ENCODE measurements at regions not wholly inside any gene's neighbourhood (a gene's known extent, or its start where the extent isn't known, plus 50 kb on each side); places are given as distances from the start of the nearest gene placed in this dataset.
"Not testable (repeated sequence)": the region's sequence is repeated elsewhere in the genome, so short reads cannot be mapped to it uniquely, and the experiment has no call there.

DNA sequence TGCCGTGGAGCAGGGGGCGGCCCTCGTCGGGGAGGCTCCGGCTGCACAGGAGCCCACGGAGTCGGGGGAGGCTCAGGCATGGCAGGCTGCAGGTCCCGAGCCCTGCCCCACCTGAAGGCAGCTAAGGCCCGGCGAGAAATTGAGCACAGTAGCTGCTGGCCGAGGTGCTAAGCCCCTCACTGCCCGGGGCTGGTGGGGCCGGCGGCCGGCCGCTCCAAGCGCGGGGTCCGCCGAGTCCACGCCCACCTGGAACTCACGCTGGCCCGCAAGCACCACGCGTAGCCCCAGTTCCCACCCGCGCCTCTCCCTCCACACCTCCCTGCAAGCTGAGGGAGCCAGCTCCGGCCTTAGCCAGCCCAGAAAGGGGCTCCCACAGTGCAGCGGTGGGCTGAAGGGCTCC lies 589.4 kb downstream of the PPP4R3C start:
- no peak for DNase-seq (ENCODE audit: low read depth)

DNA sequence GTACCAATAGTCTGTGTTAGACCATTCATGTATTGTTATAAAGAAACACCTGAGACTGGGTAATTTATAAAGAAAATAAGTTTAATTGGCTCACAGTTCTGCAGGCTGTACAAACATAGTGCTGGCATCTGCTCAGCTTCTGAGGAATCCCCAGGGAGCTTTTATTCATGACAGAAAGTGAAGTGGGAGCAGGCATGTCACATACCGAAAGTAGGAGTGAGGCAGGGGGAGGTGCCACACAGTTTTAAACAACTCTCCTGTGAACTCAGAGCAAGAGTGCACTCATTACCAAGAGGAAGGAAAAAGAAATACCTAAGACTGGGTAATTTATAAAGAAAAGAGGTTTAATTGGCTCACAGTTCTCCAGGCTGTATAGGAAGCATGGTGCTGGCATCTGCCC lies 591.2 kb downstream of the PPP4R3C start:
- no peak for DNase-seq (ENCODE audit: low read depth)

DNA sequence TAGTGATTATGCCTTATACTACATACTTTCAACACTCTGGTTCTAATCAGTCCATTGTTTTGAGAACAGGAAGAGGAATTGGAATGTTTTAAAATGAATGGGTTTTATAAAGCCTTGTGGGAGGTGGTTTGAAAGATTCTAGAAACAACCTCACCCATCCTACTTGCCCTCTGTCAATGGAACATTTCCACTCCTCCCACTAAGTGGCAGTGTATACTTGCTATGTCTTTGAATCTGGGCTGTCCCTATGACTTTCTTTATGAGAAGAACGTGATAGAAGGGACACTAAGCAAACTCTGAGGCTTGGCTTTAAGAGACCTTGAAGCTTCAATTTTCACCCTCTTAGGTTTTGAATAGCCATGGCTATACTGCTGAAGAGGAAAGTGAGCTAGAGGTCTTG lies 611.2 kb downstream of the PPP4R3C start:
- peak; percentile 12 for DNase-seq (ENCODE audit: low read depth)

DNA sequence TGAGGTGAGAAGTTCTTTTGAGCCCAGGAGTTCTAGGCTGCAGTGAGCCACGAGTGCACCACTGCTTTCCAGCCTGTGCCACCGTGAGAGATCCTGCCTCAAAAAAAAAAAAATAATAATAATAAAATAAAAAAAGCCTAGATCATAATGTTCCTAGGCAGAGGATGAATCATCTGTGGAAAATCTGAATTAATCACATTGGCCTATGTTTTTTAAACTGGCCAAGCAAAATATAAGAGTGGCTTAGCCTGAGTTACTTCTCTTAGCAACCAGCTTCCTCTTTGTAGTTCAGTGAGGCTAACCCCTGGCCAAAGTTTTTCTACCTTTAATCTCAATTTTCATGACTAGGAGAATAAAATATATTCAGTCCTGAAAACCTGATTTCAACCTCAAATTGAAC lies 614.6 kb downstream of the PPP4R3C start:
- peak; percentile 38 for DNase-seq (ENCODE audit: low read depth)

DNA sequence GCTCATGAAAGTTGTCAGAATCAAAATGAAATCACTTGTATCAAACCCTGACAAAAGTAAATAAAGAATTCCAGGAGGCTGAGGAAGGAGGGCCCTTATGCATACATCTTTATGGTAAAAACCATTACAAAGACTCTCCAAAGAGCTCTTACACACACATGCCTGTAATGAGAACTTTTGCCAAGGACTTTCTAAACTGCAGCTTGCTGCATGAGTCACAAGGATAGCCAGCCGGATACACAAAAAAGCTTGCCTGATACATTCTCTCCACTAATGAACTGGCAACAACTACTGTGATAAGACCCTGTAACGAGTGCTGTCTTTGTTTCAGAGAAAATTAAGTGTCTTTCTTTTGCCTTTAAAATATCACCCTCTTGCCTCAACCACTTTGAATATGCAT lies 618.1 kb downstream of the PPP4R3C start:
- peak; percentile 38 for DNase-seq (ENCODE audit: low read depth)

DNA sequence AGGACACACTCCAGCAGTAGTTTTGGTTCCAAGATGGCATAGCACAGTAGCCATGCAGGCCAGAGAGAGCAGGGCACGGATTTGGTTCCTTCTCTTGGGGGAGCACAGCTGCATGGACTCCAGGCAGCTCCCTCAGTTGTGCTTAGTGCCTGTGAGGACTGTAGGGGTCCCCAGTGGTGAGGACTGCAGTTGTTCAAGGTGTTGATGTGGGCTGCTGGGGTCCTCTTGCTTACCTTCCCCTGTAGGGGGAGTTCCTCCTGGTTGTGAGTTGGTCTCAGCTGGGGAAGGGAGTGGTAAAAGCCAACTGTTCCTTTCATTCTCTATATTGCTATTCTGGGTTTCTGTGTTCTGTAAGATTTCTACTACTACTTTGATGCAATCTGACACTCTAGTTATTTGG lies 606.5 kb downstream of the MAGEB5 start:
- DNase-seq (ENCODE audit: low read depth) = no peak

DNA sequence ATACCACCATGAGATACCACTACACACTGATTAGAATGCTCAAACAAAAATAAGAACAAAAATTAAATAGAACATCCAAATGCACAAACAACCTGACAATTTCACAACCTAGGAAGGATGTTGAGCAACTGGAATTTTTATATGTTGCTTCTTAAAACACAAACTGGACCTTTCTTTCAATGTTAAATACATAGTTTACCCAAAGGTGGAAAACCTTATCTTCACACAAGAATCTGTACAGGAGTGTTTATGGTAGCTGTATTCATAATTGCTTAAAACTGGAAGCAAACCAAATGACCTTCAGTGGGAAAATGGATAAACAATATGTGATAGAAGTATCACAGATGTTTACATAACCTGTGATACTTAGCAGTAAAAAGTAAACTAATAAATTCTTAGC lies 573.8 kb downstream of the MAGEB5 start:
- no peak for DNase-seq (ENCODE audit: low read depth)

DNA sequence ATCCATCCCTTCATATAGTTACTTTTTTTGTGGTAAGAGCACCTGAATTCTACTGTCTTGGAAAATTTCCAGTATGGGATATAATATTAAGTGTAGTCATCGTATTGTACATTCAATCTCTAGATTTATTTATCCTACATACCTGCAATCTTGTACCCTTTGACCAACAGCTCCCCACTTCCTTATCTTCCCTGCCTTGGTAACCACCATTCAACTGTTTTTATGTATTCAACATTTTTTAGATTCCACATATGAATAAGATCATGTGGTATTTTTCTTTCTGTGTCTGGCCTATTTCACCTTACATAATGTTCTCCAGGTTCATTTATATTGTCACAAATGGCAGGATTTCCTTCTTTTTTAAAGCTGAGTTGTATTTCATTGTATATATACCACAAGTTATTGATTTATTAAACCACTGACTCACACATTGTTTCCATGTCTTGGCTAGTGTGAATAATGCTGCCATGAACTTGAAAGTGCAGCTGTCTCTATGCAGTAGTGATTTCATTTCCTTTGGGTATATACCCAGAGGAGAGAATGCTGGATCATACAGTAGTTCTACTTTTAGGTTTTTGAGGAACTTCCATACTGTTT lies 572.5 kb downstream of the MAGEB5 start:
- no peak for DNase-seq (ENCODE audit: low read depth)

DNA sequence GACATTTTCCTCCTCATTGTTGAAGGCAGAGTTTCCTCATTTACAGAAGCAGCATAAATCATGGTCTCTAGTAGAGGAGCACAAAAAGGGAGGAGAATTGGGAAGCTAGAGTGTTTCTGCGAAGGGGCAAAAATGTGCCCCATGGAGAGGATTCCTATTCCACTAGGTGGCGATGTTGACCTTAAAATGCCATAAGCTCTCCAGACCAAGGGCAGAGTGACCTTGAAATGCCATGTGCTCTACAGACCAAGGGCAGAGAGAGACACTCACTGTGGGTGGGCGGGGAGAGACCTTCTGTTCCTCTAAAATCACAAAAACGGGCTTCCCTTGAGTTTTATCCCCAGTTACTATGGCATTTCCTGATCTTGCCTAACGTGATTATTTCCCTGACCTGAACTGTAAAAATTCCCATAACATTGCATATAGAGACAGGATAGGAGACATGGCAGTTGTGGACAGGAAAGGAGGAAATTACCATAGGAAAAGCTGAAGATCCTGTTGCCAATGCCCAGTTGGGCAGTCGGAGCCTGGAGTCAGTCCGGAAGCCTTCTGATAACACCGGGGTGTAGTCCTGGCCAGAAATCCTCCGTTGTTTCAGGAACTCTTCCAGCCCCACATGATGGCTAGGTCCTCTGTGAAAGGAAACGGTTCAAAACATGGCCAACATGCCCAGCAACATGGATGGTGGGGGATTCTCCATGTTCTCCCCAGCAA lies 567.7 kb downstream of the MAGEB5 start:
- DNase-seq (ENCODE audit: low read depth) = peak; percentile 9

DNA sequence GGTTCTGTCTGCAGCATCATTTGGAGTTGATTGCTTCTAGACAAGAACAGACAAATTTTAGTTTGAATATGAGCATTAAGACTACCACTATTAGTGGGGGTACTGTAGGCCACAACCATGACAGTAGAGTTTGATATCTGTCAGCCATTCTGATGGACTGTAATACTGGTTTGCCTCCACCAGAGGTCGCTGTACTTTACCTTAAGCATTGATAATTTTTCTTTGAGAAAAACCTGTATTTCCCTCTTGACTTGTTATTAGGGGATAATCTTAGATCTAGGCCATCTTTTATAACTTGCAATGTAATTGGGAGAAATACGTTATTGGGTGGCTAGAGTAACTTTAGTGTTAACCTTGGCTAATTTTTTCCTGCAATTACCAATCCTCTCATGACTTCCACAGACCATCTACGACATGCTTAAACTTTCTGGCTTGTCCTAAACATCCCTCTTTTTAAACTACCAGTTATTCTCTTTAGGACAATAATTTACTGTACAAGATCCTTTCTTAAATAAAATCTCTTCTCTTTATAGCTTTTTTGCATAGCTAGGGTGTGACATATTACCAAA lies 562.4 kb downstream of the MAGEB5 start:
- DNase-seq (ENCODE audit: low read depth) = no peak

DNA sequence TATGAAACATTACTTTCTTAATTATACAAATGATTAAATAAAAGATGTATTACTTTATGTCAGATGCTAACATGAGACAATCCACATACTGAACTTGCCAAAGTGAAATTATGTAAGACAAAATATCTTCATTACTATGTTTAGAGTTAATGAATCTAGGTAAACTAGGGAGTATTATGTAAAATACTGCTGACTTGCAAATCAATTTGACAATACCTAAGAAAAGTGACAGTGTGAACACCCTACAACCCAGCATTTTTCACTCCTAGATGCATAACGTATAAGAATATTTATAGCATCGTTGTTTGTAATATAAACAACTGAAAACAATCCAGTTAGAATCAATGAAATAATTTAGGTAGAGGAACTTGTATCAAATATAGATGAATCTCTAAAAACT lies 546.3 kb downstream of the MAGEB5 start:
- no peak for DNase-seq (ENCODE audit: low read depth)

DNA sequence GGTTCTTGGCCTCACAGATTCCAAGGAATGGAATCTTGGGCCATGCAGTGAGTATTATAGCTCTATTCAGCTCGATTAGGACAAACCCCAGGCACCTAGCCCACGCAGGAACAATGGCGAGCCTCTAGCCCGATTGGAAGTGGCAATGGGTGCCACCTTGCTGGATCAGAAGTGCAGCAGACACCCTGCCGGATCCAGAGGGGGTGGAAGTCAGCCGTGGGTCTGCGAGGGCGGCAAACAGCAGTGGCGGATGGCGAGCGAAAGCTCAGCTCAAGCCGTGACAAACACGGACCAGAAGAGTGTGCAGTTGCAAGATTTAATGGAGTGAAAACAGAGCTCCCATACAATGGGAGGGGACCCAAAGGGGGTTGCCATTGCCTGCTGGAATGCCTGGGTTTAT lies 539.8 kb downstream of the MAGEB5 start:
- DNase-seq (ENCODE audit: low read depth) = not testable (repeated sequence)

DNA sequence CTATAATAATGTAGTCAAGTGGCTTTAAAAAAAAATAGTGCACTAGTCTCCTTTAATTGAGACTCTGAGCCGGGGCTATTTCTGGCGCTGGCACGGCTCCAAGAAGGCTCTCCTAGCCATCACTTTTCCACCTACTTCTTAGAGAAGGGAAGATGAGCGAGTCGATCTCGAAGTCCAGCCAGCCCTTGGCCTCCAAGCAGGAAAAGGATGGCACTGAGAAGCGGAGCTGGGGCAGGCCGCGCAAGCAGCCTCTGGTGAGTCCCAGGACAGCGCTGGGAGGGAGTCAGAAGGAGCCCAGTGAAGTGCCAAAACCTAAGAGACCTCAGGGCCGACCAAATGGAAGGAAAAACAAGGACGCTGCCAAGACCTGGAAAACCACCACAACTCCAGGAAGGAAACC lies 531.9 kb downstream of the MAGEB5 start:
- DNase-seq (ENCODE audit: low read depth) = no peak

DNA sequence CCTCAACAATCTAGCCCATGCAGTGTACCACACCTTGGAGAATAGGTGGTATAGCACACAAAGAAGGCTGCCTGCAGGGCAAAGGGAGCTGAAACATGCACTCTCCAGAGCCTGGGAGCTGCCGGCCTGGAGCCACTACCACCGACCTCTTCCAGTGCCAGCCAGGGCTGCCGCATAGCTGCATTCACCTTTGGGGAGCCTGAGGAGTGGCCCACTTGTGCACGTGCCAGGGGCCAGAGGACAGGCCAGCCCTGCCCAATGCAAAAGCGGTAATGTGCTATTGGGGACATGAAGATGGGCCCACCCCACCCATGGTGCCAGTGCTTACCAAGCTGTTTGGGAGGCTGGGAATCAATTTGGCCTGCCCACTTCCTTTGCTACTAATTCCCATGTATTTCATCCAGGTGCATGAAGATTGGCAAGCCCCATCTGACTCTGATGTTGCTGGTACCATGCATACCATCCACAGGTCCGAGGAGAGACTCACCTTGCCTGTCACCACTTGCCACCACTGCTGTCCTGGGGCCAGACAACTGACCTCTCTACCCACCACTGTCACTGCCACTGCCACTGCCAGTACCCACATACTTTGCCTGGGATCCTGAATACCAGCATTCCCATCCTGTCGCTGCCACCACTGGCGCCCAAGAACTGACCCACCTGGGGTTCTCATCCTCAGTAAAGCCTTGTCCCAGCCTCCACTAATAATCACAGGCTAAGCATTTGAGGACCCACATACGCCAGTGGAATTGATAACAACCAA lies 506.9 kb downstream of the MAGEB5 start:
- no peak for DNase-seq (ENCODE audit: low read depth)

DNA sequence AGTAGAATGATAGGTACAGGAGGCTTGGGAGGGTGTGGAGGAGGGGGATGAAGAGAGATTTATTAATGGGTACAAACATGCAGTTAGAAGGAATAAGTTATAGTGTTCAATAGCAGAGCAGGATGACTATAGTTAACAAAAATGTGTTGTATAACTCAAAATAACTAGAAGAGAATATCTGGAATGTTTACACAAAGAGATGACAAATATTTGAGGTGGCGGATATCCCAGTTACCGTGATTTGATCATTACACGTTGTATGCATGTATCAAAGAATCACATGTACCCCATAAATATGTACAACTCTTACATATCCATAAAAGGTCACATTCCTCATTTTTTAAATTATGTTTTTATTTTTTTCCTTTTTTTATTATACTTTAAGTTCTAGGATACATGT lies 456.6 kb downstream of the MAGEB5 start:
- DNase-seq (ENCODE audit: low read depth) = no peak

DNA sequence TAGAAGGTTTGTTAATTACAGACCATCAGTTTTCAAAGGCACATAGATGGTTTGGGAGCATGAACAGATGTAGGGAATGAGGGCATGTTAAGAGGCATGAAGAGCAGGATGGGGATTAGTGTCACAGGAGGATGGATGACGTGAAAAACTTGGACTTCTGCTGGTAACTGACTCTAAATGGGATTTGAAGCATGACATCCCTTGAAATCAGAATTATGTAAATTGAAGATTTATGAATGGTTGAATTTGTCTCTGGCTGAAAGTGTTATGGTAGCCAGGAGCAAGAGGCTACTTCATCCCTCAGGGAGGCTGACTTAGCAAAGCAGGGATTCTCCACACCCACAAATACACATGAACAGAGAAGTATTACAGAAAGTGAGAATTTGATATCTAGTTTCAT lies 454.6 kb downstream of the MAGEB5 start:
- no peak for DNase-seq (ENCODE audit: low read depth)

DNA sequence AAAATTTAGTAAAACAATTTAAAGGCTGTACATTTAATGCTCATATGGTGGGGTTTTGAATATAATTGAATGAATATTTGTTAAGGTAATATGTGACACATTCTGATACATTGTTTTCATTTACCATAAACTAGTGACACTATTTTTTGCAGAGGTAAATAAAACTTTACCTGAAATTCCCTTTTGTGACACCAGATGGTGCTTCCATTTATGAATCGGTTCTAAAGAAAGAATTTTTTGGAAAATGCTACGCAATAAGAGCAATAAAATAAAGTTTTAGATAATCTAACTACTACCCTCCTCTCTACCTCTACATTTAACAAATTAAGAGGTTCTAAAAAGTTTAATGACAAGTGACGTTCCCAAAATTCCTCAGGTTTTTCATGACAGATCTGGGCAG lies 448.9 kb downstream of the MAGEB5 start:
- DNase-seq (ENCODE audit: low read depth) = no peak

DNA sequence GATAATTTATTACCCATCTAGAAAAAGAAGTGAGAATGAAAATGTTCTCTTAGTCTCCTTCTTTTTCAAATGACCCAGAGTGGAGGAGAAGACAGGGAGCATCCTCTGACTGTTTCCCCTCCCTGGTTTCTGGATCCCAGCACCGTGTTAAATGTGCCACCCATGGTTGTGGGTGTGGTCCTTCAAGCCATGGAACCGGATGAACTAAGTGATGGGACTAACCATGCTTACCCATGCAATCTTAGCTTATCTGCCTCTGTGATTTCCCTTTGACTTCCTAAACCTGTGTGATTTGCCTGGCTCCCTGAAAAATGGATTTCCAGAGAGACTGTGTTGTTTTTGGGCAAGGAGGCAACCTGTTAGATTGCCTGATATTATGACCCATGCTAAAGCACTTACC lies 437.1 kb downstream of the MAGEB5 start:
- DNase-seq (ENCODE audit: low read depth) = no peak

DNA sequence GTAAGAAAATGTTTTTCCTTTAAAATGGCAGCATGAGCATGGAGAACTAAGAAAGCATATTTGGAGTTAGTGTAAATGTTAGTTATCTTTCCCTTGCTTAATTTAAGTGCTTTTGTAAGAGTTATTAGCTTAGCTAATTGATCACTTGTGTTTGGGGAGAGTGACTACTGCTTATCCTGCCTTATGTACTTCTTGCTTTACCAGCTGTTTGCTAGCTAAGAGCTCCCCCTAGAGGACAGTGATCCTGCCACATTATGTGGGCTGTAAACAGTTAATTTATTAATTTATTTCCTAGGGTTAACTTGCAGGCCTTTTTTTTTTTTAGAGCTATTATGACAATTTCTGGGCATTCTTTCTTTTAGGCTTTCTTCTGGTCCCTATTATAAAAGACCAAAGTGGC lies 435.8 kb downstream of the MAGEB5 start:
- DNase-seq (ENCODE audit: low read depth) = no peak

DNA sequence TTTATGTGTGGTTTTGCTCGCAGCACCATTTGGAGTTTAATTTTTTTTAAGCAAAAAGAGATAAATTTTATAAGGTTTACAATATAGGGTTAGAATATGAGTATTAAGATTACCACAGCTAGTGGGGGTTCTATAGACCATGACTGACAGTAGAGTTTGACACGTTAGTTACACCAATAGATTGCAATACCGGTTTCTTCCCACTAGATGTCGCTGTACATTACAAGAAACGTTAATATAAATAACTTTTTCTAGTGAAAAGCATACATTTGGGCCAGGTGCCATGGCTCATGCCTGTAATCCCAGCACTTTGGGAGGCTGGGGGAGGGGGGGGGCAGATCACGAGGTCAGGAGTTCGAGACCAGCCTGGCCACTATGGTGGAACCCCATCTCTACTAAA lies 433.6 kb downstream of the MAGEB5 start:
- DNase-seq (ENCODE audit: low read depth) = no peak

DNA sequence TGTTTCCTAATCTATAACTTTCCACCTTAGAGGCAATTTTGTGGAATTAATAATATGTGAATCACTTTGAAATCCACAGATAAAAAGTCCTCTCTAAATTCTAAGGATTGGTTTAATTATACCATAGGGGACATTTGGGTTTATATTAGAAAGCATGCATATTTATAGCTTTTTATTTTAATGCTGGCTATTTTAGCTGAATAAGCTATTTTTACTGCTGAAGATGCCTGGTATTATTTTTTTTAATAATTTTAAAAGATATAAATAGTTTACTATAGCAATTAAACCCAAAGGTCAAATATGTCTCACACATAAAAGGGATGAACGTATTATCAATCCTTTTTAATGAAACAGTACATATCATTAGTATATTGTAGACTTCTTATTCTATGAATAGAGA lies 415.4 kb downstream of the MAGEB5 start:
- no peak for DNase-seq (ENCODE audit: low read depth)

DNA sequence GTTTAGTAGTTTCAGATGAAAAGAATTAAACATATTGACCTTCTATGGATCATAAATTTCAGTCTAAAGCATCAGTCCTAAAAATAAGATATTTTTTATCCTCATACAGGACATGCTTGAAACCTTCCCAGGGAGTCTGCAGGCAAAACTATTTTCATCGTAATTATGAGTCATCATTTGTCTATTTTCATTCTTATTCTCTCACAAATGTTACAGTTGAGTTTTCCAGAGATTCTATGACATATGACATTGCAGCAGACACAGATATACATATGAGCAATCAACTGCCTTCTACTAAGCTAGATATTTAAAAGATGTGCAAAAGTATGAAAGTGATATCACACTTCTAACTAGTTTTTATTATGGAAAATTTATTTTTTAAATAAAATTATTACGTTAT lies 398.0 kb downstream of the MAGEB5 start:
- no peak for DNase-seq (ENCODE audit: low read depth)

DNA sequence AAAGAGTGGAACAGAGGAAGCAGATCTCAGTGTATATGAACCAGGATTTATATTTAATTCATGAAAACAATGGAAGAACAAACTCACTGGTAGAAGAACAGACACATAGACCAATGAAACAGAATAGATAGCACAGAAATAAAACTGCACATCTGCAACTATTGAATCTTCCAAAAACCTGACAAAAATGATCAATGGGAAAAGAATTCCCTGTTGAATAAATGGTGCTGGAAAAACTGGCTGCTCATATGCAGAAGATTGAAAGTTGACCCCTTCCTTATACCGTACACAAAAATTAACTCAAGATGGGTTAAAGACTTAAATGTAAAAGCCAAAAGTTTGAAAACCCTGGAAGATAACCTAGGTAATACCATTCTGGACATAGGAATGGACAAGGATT lies 391.0 kb downstream of the MAGEB5 start:
- DNase-seq (ENCODE audit: low read depth) = no peak
